NCI-H1694 (cell line): ENCODE measurements at regions not wholly inside any gene's neighbourhood (a gene's known extent, or its start where the extent isn't known, plus 50 kb on each side); places are given as distances from the start of the nearest gene placed in this dataset.
"Not testable (repeated sequence)": the region's sequence is repeated elsewhere in the genome, so short reads cannot be mapped to it uniquely, and the experiment has no call there.

Experiments
- DNase-seq: peaks from one replicate; lab custom pipeline; 2025; lab: John Stamatoyannopoulos, UW

- DNase-seq = no peak
Observed at GRCh38 chr6:159522877-159523547, 170.0 kb downstream of the SOD2 start.

DNA sequence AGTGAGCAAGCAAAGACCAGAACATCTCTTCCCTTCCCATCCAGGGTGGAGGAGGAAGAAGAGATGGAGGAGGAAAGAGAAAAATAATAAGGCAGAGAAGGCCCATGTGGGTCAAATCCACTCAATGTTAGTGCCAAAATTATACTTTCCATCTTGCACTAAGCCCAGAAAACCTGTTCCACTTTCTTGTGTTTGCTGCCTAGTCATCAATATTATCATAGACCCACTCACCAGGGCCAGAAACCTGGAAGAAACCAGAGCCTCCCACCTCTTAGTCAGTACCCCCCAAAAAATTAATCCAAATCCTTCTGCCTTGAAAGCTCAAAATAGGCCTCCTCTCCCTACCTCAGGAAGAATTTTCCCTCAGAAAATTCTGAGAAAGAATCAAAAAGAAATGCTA lies 171.1 kb downstream of the SOD2 start:
- no peak for DNase-seq

- DNase-seq = no peak
Observed at GRCh38 chr6:159520002-159520401, 173.0 kb downstream of the SOD2 start.

DNA sequence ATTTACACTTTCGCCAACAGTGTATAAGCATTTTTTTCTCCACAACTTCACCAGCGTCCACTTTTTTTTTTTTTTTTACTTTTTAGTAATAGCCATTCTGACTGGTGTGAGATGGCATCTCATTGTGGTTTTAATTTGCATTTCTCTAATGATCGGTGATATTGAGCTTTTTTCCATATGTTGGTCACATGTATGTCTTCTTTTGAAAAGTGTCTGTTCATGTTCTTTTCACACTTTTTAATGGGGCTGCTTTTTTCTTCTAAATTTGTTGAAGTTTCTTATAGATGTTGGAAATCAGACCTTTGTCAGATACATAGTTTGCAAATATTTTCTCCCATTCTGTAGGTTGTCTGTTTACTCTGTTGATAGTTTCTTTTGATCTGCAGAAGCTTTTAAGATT lies 177.2 kb downstream of the SOD2 start:
- DNase-seq = not testable (repeated sequence)

DNA sequence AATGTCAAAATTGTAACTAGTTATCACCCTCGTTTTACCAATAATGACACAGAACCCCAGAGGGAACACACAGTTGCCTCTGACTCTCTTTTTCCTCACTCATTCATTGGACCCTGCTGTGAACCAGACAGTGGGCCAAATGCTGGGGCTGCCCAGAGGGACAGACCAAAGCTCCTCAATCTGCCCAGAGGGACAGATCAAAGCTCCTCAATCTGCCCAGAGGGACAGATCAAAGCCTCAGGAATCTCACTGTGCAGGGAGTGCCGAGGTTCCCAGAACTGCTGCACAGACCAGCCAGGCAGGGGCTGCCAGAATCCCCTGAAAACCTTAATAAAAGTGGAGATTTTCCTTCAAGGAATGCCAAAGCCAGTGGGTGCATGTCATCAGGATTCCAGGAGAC lies 179.1 kb downstream of the SOD2 start:
- DNase-seq = no peak

GRCh38 chr6:159513074-159513720 lies 179.8 kb downstream of the SOD2 start:
- no peak for DNase-seq

- DNase-seq = no peak
Observed at GRCh38 chr6:159512571-159512970, 180.5 kb downstream of the SOD2 start.

DNA sequence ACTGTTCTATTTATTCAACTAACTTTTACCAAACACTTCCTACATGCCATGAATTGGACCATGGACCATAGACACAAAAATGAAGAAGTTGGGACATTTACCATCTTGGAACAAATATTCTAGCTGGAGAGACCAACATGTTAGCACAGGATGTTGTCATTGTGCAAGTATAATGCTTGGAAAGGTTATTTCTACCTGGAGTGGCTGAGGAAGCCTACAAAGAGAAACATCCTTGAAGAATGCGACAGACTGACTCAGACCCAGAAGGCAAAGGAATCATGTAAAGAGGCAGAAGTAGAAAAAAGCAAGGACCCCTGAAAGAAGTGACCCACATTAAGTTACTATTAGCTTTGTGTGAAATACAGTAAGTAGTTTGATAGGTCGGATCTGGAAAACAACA lies 180.9 kb downstream of the SOD2 start:
- no peak for DNase-seq

DNA sequence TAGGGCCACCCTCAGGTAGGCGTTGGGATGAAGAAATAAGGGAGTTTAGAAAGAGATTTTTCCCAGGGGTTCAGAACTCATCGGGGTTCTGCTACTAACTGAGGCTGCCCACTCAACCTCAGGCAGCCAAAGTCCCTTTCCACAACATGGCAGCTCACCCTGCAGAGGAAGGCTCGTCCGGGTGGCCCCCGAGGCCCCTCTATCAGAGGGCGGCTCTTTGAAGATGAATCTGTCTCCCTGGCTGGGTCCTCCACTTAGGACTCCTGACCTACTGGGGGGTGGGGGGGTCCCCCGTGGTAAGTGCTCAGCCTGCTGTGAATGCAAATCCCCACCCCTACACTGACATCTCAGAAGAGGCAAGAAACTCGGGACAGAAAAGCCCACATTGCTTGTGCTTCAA lies 182.9 kb downstream of the SOD2 start:
- DNase-seq = no peak

- DNase-seq = no peak
Observed at GRCh38 chr6:159508931-159509330, 184.1 kb downstream of the SOD2 start.

DNA sequence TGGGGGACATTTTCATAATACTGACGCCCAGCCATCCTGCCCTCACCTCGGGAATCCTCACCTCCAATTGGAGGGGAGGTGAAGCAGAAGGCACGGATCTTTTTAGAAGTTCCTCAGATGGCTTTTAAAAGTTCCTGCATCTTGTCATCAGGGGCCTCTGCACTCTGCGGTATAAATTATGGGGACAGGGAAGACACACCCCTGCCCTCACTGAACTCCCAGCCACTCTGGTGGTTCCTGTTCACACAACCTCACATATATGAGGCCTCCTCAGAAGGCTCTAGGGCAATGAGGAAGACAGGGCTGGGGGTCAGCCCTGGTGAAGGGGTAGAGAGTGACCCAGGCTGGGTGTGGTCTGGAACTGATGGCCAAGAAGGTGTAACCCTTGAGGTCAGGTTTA lies 187.0 kb downstream of the SOD2 start:
- no peak for DNase-seq

- DNase-seq = no peak
Observed at GRCh38 chr6:159505140-159505922, 187.7 kb downstream of the SOD2 start.

DNA sequence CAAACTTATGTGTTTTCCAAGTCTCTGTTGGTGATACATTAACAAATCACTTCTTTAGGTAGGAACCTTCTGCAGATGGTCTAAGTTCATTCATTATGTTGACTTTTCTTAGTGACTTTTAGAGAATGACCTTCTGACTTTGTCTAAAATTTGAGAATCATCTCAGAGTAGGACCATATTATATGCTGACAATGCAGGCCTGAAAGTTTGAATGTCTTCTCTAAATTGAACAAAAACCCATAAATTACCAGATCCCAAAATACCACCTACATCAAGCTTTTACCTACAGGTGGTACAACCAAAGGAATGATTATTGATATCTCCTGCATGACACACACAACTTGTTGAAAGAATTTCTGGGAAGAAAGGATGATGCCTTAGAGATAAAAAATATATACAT lies 191.5 kb downstream of the SOD2 start:
- no peak for DNase-seq

GRCh38 chr6:159499034-159499433 lies 194.0 kb downstream of the SOD2 start:
- DNase-seq = no peak

DNA sequence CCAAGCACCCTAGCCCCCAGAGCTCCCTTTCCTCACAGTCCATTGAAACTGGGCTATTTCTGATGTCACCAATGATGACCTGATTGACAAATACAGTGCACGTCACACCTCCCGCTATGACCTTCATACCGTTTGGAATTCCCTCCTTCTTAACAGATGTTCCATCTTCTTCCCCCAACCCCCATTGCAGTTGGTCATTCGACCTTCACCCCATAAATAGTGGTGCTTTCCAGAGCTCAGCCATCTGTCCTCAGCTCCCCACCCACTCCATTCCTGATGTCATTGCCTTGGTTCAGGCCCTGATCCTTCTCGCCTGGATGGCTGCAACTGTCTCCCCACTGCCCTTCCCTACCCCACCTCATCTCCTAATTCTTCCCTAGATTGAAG lies 198.5 kb downstream of the SOD2 start:
- DNase-seq = no peak

DNA sequence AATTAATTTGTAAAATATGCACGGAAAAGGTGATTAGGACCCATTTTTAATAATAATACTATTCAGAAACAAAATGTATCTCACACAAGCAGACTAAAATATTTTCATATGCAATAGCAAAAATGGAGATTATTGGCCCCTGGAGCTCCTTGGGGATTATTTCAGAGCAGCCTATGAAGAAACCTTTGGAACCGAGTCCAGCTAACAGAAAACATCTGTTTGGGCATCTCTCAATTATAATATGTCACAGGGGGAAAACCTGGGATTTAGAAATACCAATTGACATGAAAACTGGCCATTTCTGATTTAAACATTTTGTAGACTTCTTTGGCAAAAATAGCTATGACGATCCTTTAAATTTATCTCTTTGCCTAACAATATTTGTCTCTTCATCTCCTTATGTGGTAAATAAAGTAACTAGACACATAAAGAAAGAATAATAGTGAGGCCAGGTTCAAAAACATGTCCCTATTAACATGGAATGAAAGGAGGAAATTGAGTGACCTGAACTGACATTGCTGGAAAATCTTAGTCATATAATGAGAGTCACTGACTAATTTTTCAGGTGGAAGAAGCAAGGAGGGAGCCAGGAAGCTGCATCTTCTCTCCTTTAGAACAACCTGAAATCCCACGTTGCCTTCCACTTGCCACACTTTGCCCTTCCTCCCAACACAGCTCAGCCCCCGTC lies 199.0 kb downstream of the SOD2 start:
- DNase-seq = no peak

- no peak for DNase-seq
Observed at GRCh38 chr6:159493231-159493897, 199.7 kb downstream of the SOD2 start.

DNA sequence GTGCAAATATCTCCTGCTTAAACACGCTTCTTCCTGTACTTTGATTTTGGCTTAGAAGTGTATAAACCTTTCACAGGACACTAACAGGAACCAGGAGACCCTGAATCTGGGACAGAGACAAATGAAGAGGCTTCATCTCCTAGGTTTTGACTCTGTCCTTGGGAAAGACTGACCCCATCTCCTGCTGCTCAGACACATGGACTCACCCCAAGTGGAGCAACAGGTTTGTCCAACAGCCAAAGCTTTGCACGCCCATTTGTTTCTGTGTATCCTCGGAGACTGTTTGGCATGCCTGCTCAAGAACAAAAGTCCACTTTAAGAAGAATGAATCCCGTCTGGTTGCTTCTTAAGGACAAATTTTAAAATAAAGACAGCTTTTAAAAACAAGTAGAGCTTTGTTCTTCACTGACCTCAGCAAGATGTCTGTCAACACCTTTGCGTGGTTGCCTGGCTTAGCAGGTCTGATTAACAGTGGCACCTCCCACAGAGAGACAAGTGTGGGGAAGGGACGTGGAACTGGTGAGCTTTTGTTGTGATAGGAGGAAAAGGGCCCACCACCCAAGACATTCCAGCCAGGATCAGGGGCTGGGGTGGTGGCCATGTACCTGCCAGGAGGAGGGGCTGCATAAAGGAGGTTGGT lies 202.6 kb downstream of the SOD2 start:
- DNase-seq = no peak

DNA sequence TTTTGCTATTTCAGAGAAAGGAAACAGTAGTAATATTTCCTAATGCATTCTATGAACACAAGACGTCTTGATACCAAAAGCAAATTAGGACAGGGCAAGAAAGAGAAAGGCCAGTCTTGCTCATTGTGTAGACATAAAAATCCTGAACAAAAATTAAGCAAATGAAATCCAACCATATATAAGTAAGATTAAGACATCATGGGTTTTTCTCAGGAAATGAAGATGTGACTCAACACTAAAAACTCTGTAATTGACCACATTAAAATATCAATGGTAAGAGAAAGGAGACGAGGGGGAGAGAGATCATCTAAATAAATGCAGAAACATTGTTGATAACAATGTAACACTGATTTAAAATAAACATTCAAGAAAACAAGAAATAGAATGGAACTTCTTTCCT lies 205.4 kb downstream of the SOD2 start:
- DNase-seq = no peak

GRCh38 chr6:159483259-159483658 lies 209.8 kb downstream of the SOD2 start:
- DNase-seq = no peak

DNA sequence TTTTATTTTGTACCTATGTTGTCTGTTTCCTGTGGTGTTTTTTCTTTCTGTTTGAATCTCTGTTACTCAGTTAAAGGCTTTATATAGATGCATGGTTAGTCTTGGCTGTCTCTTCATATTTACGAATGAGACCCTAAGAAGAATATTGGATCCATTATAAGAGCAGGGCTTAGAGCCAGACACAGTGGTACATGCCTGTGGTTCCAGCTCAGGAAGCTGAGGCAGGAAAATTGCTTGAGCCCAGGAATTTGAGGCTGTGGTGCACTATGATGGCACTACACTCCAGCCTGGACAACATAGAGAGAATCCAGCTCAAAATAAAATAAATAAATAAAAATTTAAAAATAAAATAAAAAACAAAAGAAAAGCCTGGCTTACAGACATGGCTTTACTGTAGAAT lies 211.1 kb downstream of the SOD2 start:
- DNase-seq = no peak

DNA sequence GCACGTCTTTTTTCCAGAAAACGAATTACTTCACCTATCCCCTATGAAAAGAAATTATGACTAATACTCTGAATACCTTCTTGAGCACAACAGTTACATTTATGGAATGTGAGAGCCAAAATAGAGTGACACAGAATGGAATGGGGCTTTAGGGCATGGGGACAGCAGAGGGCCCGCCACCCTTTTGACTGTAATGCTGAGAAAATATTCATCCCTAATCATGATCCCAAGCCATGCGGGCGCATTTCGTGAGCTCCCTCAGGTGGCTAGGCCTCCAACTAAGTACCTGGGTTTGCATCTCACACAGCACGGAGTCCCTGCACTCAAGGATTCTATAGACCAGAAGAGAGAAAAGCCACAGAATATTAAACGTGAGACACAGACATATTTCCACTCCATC lies 212.6 kb downstream of the SOD2 start:
- no peak for DNase-seq
